ENCODE measurements at regions not wholly inside any gene's neighbourhood (a gene's known extent, or its start where the extent isn't known, plus 50 kb on each side); places are given as distances from the start of the nearest gene placed in this dataset.

DNA sequence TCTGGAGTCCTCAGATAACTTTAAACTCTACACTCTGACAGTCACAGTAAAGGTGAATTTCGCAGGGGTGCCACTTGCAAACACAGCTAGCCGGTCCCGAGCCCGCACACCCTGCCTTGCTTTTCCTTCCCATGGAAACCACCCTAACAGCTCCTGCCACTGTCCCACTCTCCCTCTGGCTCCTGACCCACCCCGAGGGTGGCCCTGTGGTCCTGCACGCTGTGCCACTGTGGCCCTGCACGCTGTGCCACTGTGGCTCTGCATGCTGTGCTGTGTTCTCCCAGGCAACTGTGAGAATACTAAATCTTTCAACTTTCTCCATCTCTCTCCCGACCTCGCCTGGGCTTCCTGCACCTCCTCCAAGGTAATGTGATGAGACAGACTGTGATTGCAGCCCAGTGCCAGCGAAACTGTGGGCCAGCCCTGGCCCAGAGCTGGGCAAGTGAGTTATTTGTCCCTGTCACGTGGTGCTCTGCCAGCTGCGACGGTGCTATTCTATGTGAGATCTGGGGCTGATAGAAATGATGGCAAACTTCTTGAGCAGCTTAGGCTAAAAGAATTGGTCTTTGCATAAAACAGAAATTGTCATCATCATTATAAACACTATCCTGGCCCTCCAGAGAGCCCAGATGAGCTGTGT lies 63.4 kb upstream of the TARBP1 start:
- H3K36me3 Mint-ChIP-seq (ENCODE audit: low read depth): no peaks in the 10 kb centered on the region
- H3K9me3 Mint-ChIP-seq: no peaks in the 10 kb centered on the region
- peaks cover 13% of the 10 kb centered on the region for H3K27me3 Mint-ChIP-seq (ENCODE audit: low read depth, poor library complexity)
- no peak overlapping the region for H3K4me3 Mint-ChIP-seq
- TF ChIP-seq, protein P1, sequence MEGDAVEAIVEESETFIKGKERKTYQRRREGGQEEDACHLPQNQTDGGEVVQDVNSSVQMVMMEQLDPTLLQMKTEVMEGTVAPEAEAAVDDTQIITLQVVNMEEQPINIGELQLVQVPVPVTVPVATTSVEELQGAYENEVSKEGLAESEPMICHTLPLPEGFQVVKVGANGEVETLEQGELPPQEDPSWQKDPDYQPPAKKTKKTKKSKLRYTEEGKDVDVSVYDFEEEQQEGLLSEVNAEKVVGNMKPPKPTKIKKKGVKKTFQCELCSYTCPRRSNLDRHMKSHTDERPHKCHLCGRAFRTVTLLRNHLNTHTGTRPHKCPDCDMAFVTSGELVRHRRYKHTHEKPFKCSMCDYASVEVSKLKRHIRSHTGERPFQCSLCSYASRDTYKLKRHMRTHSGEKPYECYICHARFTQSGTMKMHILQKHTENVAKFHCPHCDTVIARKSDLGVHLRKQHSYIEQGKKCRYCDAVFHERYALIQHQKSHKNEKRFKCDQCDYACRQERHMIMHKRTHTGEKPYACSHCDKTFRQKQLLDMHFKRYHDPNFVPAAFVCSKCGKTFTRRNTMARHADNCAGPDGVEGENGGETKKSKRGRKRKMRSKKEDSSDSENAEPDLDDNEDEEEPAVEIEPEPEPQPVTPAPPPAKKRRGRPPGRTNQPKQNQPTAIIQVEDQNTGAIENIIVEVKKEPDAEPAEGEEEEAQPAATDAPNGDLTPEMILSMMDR (IDR thresholded peaks at IDR 0.05): no peak
- peaks cover 77% of the 10 kb centered on the region for H3K4me1 Mint-ChIP-seq
- H3K27ac Mint-ChIP-seq: no peak overlapping the region
- no peak for DNase-seq

DNA sequence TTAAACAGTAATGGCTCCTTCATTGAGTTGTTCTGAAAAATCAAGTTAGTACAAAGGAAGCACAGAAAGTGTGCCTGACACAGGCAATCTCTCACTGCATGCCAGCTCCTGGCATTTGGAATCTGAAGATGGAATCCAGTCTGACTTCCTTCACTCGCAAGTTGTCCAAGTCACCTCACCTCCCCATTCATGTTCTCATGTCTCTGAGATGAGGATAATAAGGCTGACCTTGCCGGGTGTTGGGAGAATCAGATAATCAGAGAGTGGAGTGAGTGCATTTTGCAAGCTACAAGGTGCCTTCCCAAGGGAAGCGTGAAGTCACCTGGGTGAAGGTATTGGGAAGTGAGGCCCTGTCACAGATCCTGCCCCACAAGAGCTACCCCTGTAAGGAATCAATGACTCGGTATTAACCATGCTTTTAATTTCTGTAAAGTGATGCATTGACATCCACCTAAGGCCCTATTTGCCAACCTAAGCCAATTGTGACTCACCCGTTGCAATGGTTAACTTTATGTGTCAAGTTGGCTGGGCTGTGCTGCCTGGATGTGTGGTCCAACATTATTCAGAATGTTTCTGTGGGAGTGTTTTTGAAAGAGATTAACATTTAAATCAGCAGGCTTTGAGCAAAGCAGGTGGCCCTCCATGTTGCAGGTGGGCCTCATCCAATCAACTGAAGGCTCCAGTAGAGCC lies 62.5 kb upstream of the TARBP1 start:
- H3K27ac Mint-ChIP-seq: no peak overlapping the region
- no peak for DNase-seq
- TF ChIP-seq, protein P1 (IDR thresholded peaks at IDR 0.05): no peak
- no peaks in the 10 kb centered on the region for H3K36me3 Mint-ChIP-seq (ENCODE audit: low read depth)
- peaks cover 86% of the 10 kb centered on the region for H3K4me1 Mint-ChIP-seq
- no peak overlapping the region for H3K4me3 Mint-ChIP-seq
- H3K9me3 Mint-ChIP-seq: no peaks in the 10 kb centered on the region
- H3K27me3 Mint-ChIP-seq (ENCODE audit: low read depth, poor library complexity): peaks cover 16% of the 10 kb centered on the region

DNA sequence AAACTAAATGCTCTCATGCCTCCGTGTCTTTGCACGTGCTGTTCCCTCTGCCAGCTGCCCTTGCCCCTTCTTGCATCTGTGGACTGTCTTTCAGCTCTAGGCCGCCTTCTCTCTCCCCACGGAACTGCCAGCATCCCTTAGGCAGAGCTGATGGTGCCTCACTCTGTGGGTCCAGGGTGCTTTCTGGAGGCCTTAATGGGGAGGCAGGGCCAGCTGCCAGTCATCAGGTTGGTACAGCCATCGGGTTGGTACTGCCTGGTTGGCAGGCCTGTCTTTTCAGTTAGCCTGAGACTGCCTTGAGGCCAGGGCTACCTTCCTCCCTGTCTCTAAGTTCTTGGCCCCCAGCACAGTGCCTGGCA lies 61.4 kb upstream of the TARBP1 start:
- no peaks in the 10 kb centered on the region for H3K36me3 Mint-ChIP-seq (ENCODE audit: low read depth)
- TF ChIP-seq, protein P1 (IDR thresholded peaks at IDR 0.05): no peak
- peaks cover 90% of the 10 kb centered on the region for H3K4me1 Mint-ChIP-seq
- no peak overlapping the region for H3K27ac Mint-ChIP-seq
- DNase-seq: no peak
- peaks cover 16% of the 10 kb centered on the region for H3K27me3 Mint-ChIP-seq (ENCODE audit: low read depth, poor library complexity)
- H3K9me3 Mint-ChIP-seq: no peaks in the 10 kb centered on the region
- no peak overlapping the region for H3K4me3 Mint-ChIP-seq

DNA sequence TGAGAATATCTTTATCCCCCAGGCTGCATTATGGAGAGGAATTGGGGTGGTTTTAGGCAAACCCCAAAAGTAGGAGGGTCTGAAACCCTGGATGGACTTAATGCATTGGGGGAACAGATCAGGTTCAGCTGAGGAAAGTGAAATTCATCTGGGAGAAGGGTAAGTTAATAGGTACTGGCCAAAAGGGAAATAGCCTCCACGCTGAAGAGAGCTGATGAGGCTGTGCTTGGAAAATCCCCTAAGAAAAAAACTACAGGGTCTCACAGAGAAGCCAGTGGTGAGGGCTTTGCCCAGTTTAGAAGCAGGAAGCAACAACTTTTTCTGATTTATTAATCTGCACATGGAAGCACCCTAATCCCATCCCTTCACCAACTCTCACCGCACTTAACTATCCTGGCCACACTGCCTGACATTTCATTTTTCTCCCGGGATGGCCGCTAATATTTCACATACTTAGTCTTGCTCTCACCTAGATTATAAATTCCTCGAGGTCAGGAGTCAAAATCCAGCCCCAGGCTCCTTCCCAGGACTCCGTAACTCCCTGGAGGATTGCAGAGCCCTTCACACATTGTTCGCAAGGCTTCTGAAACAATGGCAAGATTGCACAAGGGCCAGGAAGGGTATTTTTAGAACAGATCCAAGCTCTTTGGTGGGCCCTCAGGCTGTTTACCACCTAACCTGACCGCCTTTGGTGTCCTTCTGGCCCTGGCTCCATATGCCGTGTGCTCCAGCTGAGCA lies 60.9 kb upstream of the TARBP1 start:
- H3K27me3 Mint-ChIP-seq (ENCODE audit: low read depth, poor library complexity): peaks cover 16% of the 10 kb centered on the region
- no peak overlapping the region for H3K4me3 Mint-ChIP-seq
- H3K27ac Mint-ChIP-seq: no peak overlapping the region
- H3K36me3 Mint-ChIP-seq (ENCODE audit: low read depth): no peaks in the 10 kb centered on the region
- H3K9me3 Mint-ChIP-seq: no peaks in the 10 kb centered on the region
- H3K4me1 Mint-ChIP-seq: peaks cover 90% of the 10 kb centered on the region
- TF ChIP-seq, protein P1 (IDR thresholded peaks at IDR 0.05): no peak
- no peak for DNase-seq

DNA sequence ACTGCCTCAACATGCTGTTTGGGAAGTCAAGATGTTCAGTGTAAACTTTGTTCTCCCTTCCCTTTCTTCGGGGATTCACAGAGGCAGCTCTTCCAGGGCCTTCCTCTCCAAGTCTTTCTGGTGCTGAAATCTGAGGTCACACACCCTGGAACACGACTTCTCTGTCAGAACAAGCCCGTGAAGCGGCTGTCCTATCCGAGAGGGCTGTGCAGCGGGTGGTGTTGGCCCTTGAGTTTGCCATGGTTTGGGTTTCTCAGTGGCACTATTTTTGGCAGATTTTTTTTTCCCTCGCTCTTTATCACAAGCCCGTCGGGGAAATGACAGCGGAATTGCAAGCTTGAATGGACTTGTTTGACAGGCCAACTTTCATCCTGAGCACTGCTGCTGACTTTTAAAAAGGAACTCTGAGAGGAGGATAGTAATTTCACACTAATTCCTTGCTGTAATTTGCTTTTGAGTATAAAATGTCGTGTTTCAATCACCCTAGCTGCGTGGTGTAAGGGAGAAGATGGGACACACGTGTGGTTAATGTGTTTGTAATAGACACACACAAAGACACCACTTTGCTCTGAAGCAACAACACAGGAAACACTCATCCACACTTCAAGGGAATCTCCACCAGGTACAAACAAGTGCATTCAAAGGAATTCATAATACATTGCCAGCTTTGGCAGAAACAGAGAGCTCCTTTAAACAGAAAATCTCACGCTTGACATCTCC lies 60.1 kb upstream of the TARBP1 start:
- no peak overlapping the region for H3K4me3 Mint-ChIP-seq
- TF ChIP-seq, protein P1 (IDR thresholded peaks at IDR 0.05): no peak
- H3K36me3 Mint-ChIP-seq (ENCODE audit: low read depth): no peaks in the 10 kb centered on the region
- peaks cover 16% of the 10 kb centered on the region for H3K27me3 Mint-ChIP-seq (ENCODE audit: low read depth, poor library complexity)
- no peaks in the 10 kb centered on the region for H3K9me3 Mint-ChIP-seq
- H3K27ac Mint-ChIP-seq: peak overlapping the region; percentile 3
- no peak for DNase-seq
- H3K4me1 Mint-ChIP-seq: peaks cover 90% of the 10 kb centered on the region

All from nephron progenitor cell (in vitro differentiated cells).